NT2/D1 (cell line): ENCODE measurements at regions not wholly inside any gene's neighbourhood (a gene's known extent, or its start where the extent isn't known, plus 50 kb on each side); places are given as distances from the start of the nearest gene placed in this dataset.

Experiments
- YY1 ChIP-seq: IDR thresholded peaks from 2 replicates; pipeline ENCODE4 v1.6.1; 2011; ENCODE audit not compliant: insufficient read length, insufficient read depth
- ZNF274 ChIP-seq: IDR thresholded peaks from 2 replicates; pipeline ENCODE4 v1.6.1; 2011; ENCODE audit warnings: mild to moderate bottlenecking, low read depth, low read length

GRCh38 chr2:139293992-139294548, 513.9 kb upstream of the NXPH2 start:
- TF ChIP-seq ZNF274 (no peak), YY1 (no peak)
